ENCODE measurements at regions not wholly inside any gene's neighbourhood (a gene's known extent, or its start where the extent isn't known, plus 50 kb on each side); places are given as distances from the start of the nearest gene placed in this dataset.

DNA sequence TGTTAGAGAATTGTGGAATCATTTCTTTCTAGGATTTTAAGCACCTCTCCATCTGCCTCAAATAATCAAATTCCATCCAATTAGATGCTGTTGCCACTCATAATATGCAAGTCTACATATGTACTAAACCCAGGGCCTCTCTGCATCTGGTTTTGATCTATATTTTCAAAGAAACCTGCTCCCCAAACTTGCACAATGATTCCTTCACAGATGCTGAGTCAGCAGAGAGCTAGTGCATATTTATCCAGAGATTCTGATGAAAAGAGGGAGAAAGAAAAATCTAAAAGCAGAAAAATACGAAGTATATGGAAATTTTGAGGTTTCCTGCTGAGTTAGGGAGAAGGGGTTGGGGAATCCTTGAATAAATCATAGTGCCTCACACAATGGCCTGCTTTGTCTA is 235.1 kb upstream of the RBFOX1 start:
- DNase-seq (ENCODE audit: low spot score): no peak

DNA sequence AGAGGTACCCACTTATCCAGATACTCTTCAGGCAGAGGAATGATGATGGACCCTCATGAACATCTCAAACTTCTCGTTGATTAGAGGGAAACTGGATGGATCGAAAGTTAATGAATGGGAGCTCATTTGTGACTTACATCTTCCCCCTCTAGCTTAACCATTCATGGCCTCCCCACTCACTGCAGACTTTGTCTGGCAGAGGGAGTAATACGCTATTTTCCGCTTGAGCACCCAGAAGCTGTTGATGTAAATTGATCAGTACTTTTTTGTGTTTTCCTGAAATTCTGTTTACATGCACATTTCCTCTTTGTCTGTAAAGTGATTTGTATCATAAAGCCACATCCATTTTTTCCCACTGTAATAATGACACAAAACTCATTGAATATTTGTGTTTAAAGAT is 239.1 kb upstream of the RBFOX1 start:
- DNase-seq (ENCODE audit: low spot score): no peak

DNA sequence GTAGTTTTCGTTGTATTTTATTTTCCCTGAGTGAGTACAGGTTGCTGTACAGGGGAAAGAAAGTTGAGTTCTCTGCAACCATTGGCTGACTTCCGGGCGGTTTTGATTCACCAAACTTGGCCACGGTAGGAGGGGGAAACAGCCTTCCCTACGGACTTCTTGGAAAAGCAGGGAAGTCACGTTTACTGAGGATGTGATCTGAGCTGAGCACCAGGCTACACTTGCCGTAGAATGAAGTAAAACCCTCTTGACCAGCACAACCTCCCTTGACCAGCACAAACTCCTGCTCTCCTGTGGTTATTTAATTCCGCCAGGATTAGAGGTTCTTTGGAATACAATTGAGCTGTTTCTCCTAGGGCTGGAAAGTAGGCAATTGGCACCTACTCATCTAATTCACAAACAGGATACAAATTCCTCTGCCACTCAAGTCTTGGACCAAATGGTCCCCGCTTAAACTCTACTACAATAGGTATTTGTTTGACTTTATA is 242.0 kb upstream of the RBFOX1 start:
- no peak for DNase-seq (ENCODE audit: low spot score)

DNA sequence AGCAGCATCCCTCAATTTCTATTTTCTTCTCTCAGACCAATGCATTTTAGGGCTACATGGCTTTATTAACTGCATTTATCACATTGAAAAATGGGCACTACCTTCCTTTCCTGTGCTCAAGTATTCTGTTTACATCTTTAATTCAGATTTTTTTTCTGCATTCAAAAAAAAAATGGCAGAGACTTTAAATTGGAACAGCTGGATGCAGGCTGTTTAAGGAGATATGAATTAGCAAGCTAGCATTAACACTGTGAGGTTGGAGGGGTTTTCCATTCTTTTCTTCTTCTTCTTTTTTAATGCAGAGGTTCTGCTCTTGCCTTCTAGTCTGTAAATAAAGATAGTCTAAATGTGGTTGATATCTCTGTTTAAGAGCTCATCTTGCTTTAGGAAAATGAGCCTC is 242.9 kb upstream of the RBFOX1 start:
- no peak for DNase-seq (ENCODE audit: low spot score)

DNA sequence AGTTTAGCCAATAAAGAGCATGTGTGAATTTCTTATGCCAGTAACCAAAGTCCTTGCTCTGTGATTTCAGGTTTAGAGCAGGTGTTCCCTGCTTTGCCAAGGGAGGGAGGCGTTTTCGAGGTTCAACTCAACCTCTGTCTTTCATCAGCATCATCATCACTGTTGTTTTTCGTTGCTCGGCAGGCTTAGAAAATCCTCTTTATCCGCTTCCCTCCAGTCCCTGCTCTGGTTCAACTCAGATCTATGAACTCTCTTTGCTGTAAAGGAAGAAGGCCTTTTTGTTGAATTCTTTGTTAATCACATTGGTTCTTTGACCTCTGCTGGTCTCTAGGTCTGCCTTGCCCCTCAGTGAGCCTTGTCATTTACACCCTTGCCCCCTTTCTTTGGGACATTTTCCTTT is 243.9 kb upstream of the RBFOX1 start:
- no peak for DNase-seq (ENCODE audit: low spot score)

DNA sequence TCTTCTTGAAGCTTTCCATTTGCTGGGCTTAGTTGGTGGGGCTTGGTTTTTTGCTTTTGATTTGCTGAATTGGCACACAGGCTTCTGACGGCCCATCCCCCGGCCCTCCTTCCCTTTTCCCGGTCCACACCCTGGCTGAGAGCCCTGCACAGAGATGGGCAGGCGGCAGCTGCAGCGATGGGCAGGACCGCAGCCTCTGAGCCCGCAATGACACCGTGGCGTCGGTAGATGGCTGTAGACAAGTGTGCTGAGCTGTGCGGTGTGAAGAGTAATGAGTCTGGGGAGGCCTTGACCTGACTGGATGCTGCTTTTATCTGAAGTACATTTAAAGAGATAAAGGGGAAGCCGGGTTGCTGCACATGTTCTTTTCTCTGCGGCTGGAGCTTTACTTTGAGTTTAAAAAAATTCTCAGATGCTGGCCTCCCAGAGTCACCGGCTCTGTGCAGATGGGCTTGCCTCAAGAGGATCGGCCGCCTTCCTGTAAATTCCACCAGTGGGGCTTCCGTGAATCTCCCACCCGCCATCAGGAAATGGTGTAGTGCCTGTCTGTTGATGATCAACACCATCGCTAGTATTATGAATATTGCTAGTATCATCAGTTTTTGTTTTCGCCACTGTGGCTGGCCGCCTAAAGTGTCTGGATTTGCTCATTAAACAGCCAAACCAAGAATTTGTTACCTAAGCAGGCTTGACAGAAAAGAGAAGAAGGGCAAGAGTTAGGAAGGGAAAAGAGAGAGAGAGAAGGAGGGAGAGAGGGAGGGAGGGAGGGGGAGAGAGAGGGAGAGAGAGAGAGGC is 245.6 kb upstream of the RBFOX1 start:
- peak; percentile 27 for DNase-seq (ENCODE audit: low spot score)

DNA sequence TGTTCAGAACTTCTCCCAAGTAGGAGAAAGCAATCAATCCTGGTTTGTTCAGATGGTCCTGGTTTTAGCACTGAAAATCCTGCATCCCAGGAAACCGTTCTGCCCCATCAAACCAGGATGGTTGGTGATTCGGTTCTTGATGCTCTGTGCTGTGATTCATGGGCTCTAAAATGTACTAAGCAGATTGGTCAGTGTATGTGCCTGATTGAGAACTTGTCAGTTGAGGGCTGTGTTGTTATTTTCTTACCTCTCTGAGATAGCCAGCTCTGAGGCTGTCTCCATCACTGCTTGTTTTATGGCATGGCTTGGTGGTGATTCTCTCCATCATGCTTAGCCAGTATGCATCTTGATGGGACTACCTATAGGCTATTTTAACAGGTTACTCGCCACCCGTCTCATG is 246.9 kb upstream of the RBFOX1 start:
- no peak for DNase-seq (ENCODE audit: low spot score)

DNA sequence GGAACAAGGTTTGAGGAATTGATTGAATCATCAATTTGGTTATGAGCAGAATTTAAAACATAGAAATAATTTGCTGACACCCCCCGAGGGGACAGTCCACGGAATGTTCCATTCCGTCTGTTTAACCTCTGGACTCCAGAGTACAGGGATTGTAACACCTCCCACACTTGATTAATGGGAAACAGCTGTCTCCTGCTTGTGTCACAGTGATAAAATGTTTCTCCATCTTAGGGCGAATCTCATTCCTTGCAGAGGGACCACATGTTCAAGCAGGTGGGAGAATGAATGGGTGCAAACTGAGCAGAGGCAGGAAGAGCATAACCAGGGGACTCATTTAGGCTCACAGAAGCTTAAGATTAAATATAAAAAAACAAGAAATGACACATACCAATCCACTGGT is 249.5 kb upstream of the RBFOX1 start:
- DNase-seq (ENCODE audit: low spot score): no peak

DNA sequence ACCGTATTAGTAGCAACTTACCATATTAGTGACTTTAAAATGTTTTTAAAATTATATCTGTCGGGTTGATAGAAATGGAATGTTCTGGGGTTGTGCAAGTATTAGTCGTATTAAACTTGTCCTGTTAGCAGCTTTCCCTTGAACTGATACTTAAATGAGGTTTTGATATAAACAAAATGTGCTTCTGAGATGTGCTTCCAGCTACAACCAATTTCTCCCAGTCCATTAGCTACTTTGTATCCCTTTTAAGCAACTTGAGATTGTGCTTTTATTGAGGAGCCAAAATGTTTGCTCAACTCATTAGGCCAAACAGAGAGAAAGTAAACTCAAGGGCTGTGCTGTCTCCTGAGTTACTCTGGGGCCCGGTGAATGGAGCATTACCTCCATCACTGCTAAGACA is 255.0 kb upstream of the RBFOX1 start:
- DNase-seq (ENCODE audit: low spot score): no peak

DNA sequence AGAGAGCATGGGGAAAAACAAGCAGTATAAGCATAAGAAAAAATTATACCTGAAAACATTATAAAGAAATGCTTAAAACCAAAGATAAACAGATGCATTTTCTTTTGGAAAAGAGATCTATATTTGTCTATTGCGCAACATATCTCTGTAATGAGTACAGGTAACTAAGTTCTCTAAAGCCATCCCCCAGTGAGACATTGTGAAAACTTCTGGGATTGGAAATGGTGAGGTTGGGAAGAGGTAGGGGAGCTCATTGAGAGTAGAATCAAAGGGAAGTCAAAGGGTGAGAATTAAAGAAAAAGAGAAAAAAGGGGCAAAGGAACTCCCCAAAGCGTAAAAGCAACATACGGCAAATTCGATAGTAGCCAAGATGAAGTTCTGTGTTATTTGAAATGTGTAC is 257.9 kb upstream of the RBFOX1 start:
- DNase-seq (ENCODE audit: low spot score): no peak

DNA sequence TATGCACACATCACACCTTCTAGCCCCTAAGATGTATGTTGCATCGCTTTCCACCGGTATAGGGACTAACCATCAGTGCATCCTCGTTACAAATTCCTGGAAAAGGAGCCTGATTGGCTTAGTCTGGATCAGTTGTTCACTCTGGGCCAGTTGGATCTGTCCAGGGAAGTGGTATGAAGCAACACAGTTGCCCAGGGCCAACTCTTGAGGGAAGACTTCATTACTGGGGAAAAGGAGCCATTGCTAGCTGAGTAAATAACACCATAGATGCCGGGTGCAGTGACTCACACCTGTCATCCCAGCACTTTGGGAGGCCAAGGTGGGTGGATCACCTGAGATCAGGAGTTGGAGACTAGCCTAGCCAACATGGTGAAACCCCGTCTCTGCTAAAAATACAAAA is 275.2 kb upstream of the RBFOX1 start:
- no peak for DNase-seq (ENCODE audit: low spot score)

DNA sequence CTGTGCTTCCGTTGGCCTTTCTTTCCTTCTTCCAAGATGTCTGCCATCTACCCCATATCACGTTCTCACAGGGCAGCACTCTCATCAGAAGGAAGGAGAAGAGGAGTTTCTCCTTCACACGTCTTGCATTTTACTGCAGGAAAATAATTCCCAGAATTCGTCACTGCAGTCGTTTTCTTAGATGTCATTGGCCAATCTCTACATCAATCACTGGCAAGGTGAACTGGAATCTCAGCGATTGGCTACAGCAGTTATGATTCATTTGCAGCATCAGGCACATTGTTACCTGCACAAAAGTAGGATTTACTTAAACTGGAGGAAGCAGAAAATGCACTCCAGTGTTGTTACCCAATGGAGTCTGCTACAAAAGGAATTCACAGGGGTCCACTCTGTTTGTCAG is 277.2 kb upstream of the RBFOX1 start:
- no peak for DNase-seq (ENCODE audit: low spot score)

DNA sequence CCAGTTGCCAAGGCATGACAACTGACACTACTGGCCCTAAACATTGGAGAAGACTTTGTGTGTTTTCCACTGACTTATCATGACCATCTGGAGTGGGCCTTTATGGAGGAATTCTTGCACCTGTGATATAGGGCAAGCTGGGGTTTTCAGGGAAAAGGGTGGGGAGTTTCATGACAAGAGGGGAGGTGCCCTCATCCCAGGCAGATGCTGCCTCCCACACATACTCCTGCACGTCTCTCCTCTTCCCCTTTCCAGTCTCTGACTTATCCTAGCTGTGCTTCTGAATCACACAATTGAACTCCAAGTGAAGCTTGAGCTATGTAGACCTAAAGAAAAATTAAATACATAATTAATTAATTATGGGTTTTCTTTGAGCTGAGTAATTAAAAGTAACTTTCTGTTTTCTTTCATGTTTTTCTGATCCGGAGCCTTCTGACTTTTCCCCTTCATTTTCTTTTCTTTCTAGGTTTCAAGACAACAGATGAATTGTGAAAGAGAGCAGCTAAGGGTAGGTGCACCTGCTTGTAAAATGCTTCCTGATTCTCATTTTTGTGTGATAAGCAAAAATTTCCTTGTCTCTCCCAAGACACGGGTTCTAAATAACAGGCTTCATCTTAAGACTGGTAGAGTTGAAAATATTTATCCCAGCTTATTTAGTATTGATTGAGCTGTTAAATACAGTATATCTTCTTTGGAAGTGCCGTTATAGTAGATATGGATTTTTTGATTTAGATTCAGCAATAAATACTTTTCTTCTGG is 280.9 kb upstream of the RBFOX1 start:
- DNase-seq (ENCODE audit: low spot score): no peak

DNA sequence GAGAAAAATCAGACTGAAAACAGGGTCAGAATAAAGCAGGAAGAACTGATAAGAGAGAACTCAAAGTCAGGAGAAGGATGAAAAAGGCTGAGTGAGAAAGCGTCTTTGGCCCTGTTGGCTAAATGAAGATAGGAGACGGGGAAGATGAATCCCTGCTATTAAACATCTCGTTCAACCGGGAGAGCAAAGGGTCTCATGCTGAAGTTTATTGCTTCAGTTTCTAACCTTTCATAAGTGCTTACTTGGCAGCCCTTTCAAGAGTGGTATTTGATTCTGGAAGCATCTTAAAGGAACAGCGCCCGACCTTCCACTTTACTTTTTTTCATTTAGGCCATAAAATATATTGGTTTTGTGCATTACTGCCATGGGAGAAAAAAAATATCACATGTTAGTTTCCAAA is 288.3 kb upstream of the RBFOX1 start:
- no peak for DNase-seq (ENCODE audit: low spot score)

DNA sequence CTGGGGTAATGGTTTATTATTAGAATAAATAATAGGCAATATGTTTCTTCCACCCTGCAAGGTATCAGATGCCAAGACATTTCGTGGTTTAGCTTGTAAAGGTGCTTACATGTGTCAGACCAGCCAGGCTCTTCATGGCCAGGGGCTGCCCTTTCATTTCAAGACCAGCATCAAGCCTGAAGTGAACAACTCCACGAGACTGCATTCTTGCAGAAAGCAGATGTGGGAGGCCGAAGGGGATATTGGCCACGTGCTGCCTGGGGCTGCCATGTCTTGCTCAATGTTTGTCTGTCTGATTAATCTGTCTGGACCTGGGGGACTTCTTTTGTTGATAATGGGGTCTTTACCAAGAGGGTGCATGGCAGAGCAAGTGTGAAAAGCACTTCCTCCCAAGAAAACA is 294.2 kb upstream of the RBFOX1 start:
- DNase-seq (ENCODE audit: low spot score): no peak

DNA sequence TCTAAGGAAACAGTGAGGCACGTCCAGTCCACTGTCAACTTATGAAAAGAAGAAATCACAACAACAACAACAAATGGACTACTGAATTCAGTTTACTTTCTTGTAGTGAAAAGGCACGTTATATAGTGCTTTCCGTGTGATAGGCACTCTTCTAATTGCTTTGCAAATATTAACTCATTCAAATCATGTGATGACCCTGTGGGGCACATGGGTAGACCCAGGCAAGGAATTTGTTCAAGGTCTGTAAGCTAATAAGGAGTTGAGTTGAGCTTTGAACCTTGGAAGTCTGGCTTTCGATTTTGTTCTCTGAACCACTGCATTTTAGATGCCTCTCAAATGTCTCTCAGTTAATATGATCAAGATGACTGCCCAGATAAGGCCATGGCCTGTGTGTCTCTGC is 295.1 kb upstream of the RBFOX1 start:
- DNase-seq (ENCODE audit: low spot score): no peak

DNA sequence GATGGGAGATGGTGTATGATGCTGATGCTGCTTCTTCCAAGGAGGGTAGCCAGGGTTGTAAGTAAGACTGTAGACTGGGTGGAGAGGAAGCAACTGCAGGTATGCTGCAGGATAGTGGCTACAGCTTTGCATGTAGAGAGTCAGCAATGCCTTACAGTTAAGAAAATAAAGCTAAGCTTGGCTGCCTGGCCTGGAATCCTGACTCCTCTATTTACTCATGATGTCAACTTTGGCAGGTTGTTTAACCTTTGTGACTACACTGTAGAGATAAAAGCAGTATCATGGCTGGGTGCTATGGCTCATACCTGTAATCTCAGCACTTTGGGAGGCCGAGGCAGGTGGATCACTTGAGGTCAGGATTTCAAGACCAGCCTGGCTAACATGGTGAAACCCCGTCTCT is 301.6 kb upstream of the RBFOX1 start:
- no peak for DNase-seq (ENCODE audit: low spot score)

DNA sequence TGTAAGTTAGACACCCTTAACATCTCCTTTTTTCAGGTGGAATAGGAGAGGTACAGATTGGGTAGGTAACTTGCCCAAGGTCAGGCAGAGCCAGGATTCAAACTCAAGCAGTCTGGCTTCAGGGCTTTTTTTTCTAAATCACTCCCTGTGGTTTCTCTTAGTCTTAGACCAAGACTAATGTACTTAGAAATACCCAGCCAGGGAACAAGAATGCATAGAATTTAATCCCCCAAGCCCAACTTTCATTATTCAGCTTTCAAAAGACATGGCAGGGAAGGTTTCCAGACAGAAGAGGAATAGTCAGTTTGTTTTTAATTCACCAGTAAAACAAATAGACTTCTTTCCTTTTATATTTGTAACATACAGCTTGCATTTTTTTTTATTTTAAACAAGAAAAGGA is 305.2 kb upstream of the RBFOX1 start:
- no peak for DNase-seq (ENCODE audit: low spot score)

DNA sequence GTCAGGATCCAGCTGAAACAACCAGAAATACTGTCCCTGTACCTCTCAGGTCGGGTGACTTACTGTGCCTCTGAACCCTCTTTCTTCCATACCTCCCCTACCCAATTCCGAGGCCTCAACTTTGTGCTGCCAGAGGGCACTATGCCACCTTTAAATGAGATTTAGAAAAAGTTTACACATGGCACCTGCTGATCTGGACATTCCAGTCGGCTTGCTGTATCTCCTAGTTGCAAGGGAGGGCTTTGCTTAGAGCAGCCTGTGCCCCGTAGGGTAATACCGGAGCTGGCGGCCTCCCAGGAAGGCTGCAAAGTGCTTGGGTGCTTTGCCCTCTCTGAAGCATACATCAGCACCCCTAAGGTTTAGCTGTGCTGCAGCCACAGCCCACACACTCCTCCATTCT is 306.0 kb upstream of the RBFOX1 start:
- DNase-seq (ENCODE audit: low spot score): no peak

DNA sequence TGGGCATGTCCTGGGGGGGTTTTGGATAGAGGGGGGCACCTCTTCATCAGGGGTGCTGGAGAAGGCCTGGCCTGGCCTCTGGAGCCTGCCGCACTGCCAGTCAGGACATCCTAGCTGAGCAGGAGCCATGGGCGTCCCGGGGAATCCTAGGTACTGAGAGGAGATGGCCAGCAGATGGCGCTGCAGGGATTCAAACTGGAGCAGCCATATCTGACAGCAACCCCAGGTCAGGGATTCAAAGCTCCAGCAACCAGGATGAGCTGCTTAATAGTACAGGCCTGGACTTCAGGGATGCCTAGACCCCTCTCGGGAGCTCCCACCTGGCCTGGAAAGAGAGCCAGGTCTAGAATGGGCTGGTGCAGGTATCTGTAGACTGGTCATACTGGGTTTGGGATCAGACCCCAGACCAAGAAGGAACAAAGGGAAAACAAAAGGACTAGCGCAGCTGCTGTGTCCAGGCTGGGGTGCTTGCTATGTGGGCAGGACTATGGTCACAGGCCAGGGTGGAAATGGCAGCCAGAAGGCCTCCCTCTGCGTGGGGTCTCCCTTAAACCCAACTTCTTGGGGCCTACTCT is 306.9 kb upstream of the RBFOX1 start:
- DNase-seq (ENCODE audit: low spot score): peak; percentile 64

DNA sequence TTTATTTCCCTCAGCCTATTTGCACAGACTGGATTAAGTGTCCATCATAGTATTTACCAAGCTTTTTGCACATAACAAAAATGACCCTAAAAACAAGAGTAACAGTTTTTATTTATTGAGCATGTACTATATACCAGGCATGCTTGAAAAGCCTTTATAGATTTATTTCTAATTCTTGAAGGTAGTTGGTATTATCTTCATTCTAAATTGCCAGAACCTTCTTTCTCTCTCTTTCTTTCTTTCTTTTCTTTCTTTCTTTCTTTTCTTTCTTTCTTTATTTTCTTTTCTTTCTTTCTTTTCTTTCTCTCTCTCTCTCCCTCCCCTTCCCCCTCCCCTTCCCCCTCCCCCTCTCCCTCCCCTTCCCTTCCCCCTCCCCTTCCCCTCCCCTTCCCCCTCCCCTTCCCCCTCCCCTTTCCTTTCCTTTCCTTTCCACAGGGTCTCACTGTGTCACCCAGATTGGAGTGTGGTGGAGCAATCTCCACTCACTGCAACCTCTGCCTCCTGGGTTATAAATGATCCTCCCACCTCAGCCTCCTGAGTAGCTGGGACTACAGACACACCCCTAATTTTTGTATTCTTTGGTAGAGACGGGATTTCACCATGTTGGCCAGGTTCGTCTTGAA is 310.9 kb upstream of the RBFOX1 start:
- no peak for DNase-seq (ENCODE audit: low spot score)

DNA sequence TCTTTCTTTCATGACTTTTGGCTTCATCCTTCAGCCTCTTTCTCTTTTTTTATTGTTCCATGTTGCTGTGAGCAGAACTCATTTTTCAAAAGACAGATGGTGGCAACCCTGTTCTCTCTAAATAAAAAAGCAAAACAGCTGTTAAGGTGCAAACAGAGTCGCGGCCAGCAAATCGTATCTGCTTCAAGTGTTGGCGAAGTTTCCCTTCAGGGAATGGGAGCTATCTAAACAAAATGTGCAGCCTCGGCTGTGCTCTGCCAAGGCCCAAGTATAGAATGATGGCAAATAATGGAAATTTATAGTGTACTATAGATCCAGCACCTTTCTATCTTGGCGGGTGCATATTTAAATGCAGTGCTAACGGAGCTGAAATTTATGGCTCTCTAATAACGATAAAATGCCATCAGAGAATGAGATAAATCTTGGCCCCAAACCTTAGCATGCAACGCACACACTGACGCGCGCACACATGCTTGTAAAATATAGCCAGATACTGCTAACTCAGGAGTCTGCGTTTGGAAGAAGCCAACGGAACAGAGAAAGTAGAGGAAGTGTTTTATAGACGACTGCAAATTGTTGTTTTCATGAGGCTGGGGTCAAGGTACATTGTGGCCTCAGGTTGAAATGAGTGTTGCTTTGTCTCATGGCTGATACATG is 315.5 kb upstream of the RBFOX1 start:
- no peak for DNase-seq (ENCODE audit: low spot score)

Measured in kidney tubule cell (primary cell).